ENCODE measurements at regions not wholly inside any gene's neighbourhood (a gene's known extent, or its start where the extent isn't known, plus 50 kb on each side); places are given as distances from the start of the nearest gene placed in this dataset.

- DNase-seq (ENCODE audit: low read depth), result no peak
Observed at GRCh38 chr9:91158946-91159345, 202.8 kb downstream of the AUH start.

DNA sequence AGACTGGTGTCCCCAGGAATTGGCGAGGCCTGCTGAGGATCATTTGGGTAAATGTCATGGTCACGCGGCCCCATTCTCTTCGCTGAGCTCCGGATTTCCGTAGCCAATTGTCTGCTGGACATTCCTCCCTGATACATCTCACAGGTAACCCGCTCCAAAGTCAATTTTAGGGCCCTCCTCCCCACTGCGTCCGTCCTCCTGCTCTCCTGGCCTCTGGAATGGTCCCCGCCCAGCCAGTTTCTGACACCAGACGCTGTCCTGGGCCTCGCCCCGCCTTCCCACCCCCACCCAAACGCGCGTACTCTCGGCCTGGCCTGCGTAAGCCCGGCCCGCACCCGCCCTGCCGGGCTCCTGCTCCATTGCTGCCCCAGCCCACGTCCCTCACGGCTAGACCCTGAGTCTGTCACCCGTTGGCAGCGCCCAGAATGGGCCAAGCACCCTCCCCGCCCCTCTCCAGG lies 202.0 kb downstream of the AUH start:
- DNase-seq (ENCODE audit: low read depth), result no peak

DNA sequence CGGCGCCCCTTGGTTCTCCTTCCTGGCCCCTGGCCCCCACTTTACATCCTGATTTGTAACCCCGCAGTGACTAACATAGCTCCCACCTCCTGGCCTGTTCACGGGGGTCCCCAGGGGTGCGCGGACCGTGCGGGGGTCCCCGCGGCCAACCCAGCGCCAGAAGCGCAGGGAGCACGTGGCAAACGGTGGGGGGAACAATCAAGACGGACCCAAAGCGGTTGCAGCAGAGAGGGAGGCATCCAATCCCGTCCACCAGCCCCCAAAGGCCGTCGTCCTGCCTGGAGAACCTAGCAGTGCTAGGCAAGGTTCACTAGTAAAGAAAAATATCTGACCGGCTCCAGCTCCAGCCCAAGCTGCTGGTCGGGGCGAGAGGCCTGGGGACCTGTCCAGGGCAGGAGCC lies 201.5 kb downstream of the AUH start:
- no peak for DNase-seq (ENCODE audit: low read depth)

GRCh38 chr9:91160599-91161464 lies 200.9 kb downstream of the AUH start:
- no peak for DNase-seq (ENCODE audit: low read depth)

DNA sequence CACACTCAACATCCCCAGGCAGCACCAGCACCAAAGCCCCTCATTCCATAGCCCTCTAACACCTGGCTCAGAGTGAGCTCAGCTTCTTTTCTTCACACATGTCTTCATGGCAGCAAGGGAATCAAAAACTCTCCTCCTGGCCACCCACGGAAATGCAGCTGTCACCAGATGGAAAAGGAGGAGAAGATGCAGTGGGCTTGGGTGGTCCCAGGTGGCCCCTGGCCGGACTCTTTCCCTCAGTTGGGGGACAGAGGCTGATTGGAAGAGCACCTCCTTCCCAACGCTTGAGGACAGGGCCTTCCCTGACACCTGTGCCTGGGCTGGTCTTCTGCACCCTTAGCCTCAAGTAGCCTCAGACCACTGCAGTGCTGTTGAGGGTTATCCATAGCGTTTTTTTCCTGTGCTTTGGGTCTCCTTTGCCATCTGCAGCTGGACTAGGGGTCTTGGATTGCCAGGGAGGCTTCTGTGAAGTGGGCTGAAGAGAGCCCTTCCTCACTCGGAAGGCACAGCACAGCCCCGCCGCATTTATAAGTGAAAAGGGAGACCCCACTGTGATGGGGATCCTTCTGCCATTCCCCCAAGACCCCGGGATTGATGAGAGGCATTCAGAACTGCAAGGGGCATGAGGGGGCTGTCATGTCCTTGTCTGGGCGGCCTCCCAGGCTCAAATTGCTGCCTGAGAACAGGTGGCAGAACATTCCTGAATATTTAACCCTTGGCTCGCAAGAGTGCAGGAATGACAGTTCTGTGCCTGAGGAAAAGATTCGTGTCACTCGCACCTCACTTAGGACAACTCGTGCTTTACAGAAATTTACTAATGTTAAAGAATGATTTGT lies 200.0 kb downstream of the AUH start:
- no peak for DNase-seq (ENCODE audit: low read depth)

DNA sequence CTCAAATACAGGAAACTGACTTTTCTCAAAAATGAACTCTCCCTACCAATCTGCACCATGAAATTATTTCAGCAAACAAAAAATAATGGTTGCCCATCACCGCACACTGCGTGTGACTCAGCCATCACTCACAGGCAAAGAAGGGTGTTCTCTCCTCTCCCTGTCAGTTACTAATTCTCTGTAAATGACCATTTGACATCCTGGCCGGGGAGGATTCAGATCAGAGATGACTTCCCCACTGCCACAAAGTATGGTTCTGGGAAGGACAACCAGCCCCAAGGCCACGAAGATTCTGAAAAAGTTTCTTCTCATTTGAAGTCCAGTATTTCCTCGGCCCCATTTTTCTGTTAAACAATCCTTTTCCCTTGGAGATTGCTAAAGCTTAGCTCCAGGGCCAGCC lies 199.4 kb downstream of the AUH start:
- DNase-seq (ENCODE audit: low read depth), result no peak

DNA sequence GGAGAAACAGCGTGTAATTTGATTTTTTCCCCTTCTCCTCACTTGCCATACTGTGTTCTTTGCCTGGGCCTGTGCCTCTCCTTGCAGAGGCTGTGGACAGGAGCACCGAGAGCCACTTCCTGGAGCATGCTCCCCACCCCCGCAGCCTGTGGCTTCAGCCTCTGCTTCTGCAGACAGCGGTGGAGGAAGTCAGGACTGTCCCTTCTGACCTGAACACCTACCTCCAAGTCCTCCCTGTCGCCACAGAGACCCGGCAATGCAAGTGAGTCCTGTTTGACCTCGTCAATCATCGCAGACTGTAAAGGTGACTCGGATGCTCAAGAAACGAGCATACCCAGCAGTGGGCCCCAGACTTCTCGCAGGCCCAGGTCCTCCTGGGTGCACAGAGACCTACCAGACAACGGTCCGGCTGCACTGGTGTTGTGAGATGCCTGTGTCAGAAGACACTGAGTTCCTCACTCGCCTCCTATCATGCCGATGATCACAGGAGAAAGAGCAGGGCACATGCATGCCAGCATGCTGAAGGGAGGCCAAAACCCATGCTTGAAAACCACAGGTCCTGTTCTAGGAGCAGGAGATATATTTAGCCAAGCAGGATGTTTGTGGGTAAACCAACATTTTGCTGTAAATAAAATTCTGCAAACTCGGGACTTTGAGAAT lies 198.8 kb downstream of the AUH start:
- no peak for DNase-seq (ENCODE audit: low read depth)

- DNase-seq (ENCODE audit: low read depth), result no peak
Observed at GRCh38 chr9:91163444-91163772, 198.3 kb downstream of the AUH start.

DNA sequence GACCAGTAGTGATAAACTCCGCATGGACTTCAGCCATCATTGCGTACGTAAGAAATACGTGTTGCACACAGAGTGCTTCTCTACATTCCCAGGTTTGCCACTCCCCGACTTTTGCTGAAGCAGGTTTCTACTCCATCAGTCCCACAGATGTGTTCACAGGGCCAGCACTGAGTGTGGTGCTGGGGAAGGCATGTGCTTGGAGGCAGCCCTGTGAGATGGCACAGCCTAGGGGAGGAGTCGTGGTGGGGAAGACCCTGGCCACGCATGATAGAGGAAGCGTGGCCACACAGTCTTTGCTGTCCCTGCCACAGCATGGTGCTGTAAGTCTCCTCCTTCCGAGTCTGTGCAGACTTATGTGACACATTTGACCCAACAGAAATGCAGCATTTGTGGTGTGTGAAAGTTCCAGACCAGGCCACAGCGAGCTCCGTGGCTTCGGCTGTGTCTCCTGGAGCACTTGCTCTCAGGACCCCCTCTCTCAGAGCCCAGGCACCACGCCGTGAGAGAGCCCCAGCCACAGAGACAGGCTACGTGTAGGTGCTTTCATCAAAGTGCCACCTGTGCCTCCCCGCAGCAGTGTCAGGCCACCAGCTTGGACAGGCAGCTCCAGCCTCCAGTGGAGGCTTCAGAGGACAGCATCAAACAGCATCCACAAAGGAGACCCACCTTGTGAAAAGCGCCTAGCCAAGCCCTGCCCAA lies 197.8 kb downstream of the AUH start:
- no peak for DNase-seq (ENCODE audit: low read depth)

Data from stimulated activated CD4-positive, alpha-beta T cell treated with anti-CD3 and anti-CD28 coated beads, Interleukin-2, amount 100 ng/mL, for 4 hours (primary cell).